HG03196 (cell line): ENCODE measurements at regions not wholly inside any gene's neighbourhood (a gene's known extent, or its start where the extent isn't known, plus 50 kb on each side); places are given as distances from the start of the nearest gene placed in this dataset.

Experiments
- ATAC-seq: cut with Tn5 transposase; IDR thresholded peaks from one replicate; pipeline ENCODE4 v1.9.1; 2021; ENCODE audit not compliant: unreplicated experiment

GRCh38 chrX:39322496-39322895 lies 521.2 kb downstream of the MID1IP1 start:
- ATAC-seq: no peak

- ATAC-seq: no peak
Measured at GRCh38 chrX:39324233-39324930, 523.1 kb downstream of the MID1IP1 start.

GRCh38 chrX:39327255-39327654 lies 526.0 kb downstream of the MID1IP1 start:
- ATAC-seq: no peak

- no peak for ATAC-seq
Measured at GRCh38 chrX:39327705-39328104, 526.4 kb downstream of the MID1IP1 start.

GRCh38 chrX:39328661-39329060 lies 527.4 kb downstream of the MID1IP1 start:
- no peak for ATAC-seq

GRCh38 chrX:39331082-39331704 lies 529.9 kb downstream of the MID1IP1 start:
- peak; percentile 78 for ATAC-seq

GRCh38 chrX:39333451-39333850 lies 532.2 kb downstream of the MID1IP1 start:
- ATAC-seq: no peak

GRCh38 chrX:39335513-39336235 lies 534.4 kb downstream of the MID1IP1 start:
- no peak for ATAC-seq

GRCh38 chrX:39336671-39337311 lies 535.5 kb downstream of the MID1IP1 start:
- ATAC-seq: peak; percentile 68

- no peak for ATAC-seq
Measured at GRCh38 chrX:39337451-39337850, 536.2 kb downstream of the MID1IP1 start.

- no peak for ATAC-seq
Measured at GRCh38 chrX:39338583-39338982, 537.3 kb downstream of the MID1IP1 start.

- ATAC-seq: no peak
Measured at GRCh38 chrX:39356119-39356807, 555.0 kb downstream of the MID1IP1 start.

- no peak for ATAC-seq
Measured at GRCh38 chrX:39360101-39360500, 558.8 kb downstream of the MID1IP1 start.

- no peak for ATAC-seq
Measured at GRCh38 chrX:39361736-39362135, 560.5 kb downstream of the MID1IP1 start.

GRCh38 chrX:39367416-39367815 lies 566.2 kb downstream of the MID1IP1 start:
- ATAC-seq: no peak

GRCh38 chrX:39372115-39372514 lies 570.9 kb downstream of the MID1IP1 start:
- no peak for ATAC-seq

- ATAC-seq: no peak
Measured at GRCh38 chrX:39377157-39377556, 575.9 kb downstream of the MID1IP1 start.

- no peak for ATAC-seq
Measured at GRCh38 chrX:39377773-39378172, 576.5 kb downstream of the MID1IP1 start.

- ATAC-seq: no peak
Measured at GRCh38 chrX:39381422-39381821, 580.2 kb downstream of the MID1IP1 start.

GRCh38 chrX:39384996-39385395 lies 583.7 kb downstream of the MID1IP1 start:
- no peak for ATAC-seq

- no peak for ATAC-seq
Measured at GRCh38 chrX:39388730-39389129, 587.5 kb downstream of the MID1IP1 start.
